Cerebellar nuclear complex (tissue), 1 donor: ENCODE measurements at regions not wholly inside any gene's neighbourhood (a gene's known extent, or its start where the extent isn't known, plus 50 kb on each side); places are given as distances from the start of the nearest gene placed in this dataset.
"Not testable (repeated sequence)": the region's sequence is repeated elsewhere in the genome, so short reads cannot be mapped to it uniquely, and the experiment has no call there.

Experiments used
- DNase-seq, 2 experiments: peaks; one replicate each; lab custom pipeline; 2025; lab: John Stamatoyannopoulos, UW

- DNase-seq: not testable (repeated sequence)
Observed at GRCh38 chr5:15096686-15097085, 225.1 kb upstream of the ANKH start.

GRCh38 chr5:15092801-15093200 is 221.2 kb upstream of the ANKH start:
- no peak for DNase-seq

- no peak for DNase-seq
Observed at GRCh38 chr5:15085671-15086070, 214.1 kb upstream of the ANKH start.

- DNase-seq: no peak
Observed at GRCh38 chr5:15082096-15082495, 210.5 kb upstream of the ANKH start.

GRCh38 chr5:15080219-15080618 is 208.6 kb upstream of the ANKH start:
- no peak for DNase-seq

GRCh38 chr5:15079566-15079965 is 208.0 kb upstream of the ANKH start:
- DNase-seq: no peak

GRCh38 chr5:15074651-15075050 is 203.1 kb upstream of the ANKH start:
- no peak for DNase-seq

GRCh38 chr5:15073453-15073852 is 201.9 kb upstream of the ANKH start:
- no peak for DNase-seq

GRCh38 chr5:15070907-15071306 is 199.3 kb upstream of the ANKH start:
- no peak for DNase-seq

GRCh38 chr5:15069407-15069905 is 197.9 kb upstream of the ANKH start:
- DNase-seq: no peak

GRCh38 chr5:15065091-15065490 is 193.5 kb upstream of the ANKH start:
- DNase-seq: no peak

- no peak for DNase-seq
Observed at GRCh38 chr5:15064396-15064795, 192.8 kb upstream of the ANKH start.

- no peak for DNase-seq
Observed at GRCh38 chr5:15056988-15057592, 185.5 kb upstream of the ANKH start.

- DNase-seq: no peak
Observed at GRCh38 chr5:15044521-15044920, 172.9 kb upstream of the ANKH start.

GRCh38 chr5:15037247-15037908 is 165.8 kb upstream of the ANKH start:
- DNase-seq: no peak

- no peak for DNase-seq
Observed at GRCh38 chr5:15034379-15034778, 162.8 kb upstream of the ANKH start.

GRCh38 chr5:15031180-15031579 is 159.6 kb upstream of the ANKH start:
- no peak for DNase-seq

GRCh38 chr5:15027764-15028163 is 156.2 kb upstream of the ANKH start:
- no peak for DNase-seq

- no peak for DNase-seq
Observed at GRCh38 chr5:15026944-15027343, 155.4 kb upstream of the ANKH start.

GRCh38 chr5:15026011-15026893 is 154.7 kb upstream of the ANKH start:
- no peak for DNase-seq

- DNase-seq: no peak
Observed at GRCh38 chr5:15023846-15024245, 152.3 kb upstream of the ANKH start.

GRCh38 chr5:15023266-15023665 is 151.7 kb upstream of the ANKH start:
- DNase-seq: no peak
